Ascending aorta (tissue), 2 donors: ENCODE measurements at regions not wholly inside any gene's neighbourhood (a gene's known extent, or its start where the extent isn't known, plus 50 kb on each side); places are given as distances from the start of the nearest gene placed in this dataset.
"Not testable (repeated sequence)": the region's sequence is repeated elsewhere in the genome, so short reads cannot be mapped to it uniquely, and the experiment has no call there.

Source experiments
- DNase-seq, 2 donors: peaks; one replicate each; pipeline ENCODE4 v3.0.0-alpha.2; 2019; ENCODE audit warnings: low spot score in 2 of 2
- H3K27ac ChIP-seq, 2 donors: fragments of 200-600 bp; sonication (generic); one replicate each; pipeline ENCODE4 v1.5.1; 2016 to 2017; ENCODE audit warnings: mild to moderate bottlenecking in 1 of 2
- H3K27me3 ChIP-seq: fragments of 200-600 bp; sonication (generic); one replicate; pipeline ENCODE4 v1.5.1; 2017
- H3K36me3 ChIP-seq, 2 donors: fragments of 200-600 bp; sonication (generic); one replicate each; pipeline ENCODE4 v1.5.1; 2016
- H3K4me1 ChIP-seq, 2 donors: fragments of 200-600 bp; sonication (generic); one replicate each; pipeline ENCODE4 v1.5.1; 2016 to 2017; ENCODE audit warnings: mild to moderate bottlenecking in 1 of 2
- H3K4me3 ChIP-seq, 2 donors: fragments of 200-600 bp; sonication (generic); one replicate each; pipeline ENCODE4 v1.5.1; 2016 to 2017; ENCODE audit warnings: mild to moderate bottlenecking in 1 of 2
- H3K9me3 ChIP-seq, 2 donors: fragments of 200-600 bp; sonication (generic); one replicate each; pipeline ENCODE4 v1.5.1; 2016
- CTCF ChIP-seq, 3 experiments: fragments of 200-600 bp in 2 of 3; fragments of 450-650 bp in 1 of 3; sonication (generic) in 2 of 3; IDR thresholded peaks; one replicate each; pipeline ENCODE4 v1.5.1; 2016 to 2019; ENCODE audit warnings: antibody characterized with exemption in 3 of 3, mild to moderate bottlenecking in 1 of 3, moderate library complexity in 1 of 3
- intact Hi-C: fragments of 100-400 bp; cut with DNase I; formaldehyde crosslinking; loops from one replicate; pipeline ENCODE4 v1.15.1; 2023

GRCh38 chr5:117624201-117624600, 1049.6 kb upstream of the SEMA6A start:
- peaks cover 0 to 4% of the 10 kb centered on the region in 2 donors for H3K9me3 ChIP-seq
- TF ChIP-seq CTCF (IDR thresholded peaks at IDR 0.05), result no peak
- H3K4me1 ChIP-seq, result no peaks in the 10 kb centered on the region
- intact Hi-C loops, result no loop called here
- H3K4me3 ChIP-seq, result no peak overlapping the region
- no peak for DNase-seq
- H3K27ac ChIP-seq, result no peak overlapping the region
- no peaks in the 10 kb centered on the region for H3K27me3 ChIP-seq
- H3K36me3 ChIP-seq, result no peaks in the 10 kb centered on the region

- no peaks in the 10 kb centered on the region for H3K4me1 ChIP-seq
- no peak for DNase-seq
- H3K36me3 ChIP-seq, result no peaks in the 10 kb centered on the region
- H3K4me3 ChIP-seq, result no peak overlapping the region
- no peak for TF ChIP-seq CTCF (IDR thresholded peaks at IDR 0.05)
- intact Hi-C loops, result no loop called here
- no peak overlapping the region for H3K27ac ChIP-seq
- no peaks in the 10 kb centered on the region for H3K9me3 ChIP-seq
- no peaks in the 10 kb centered on the region for H3K27me3 ChIP-seq
Observed at GRCh38 chr5:117623042-117623805, 1048.6 kb upstream of the SEMA6A start.

DNA sequence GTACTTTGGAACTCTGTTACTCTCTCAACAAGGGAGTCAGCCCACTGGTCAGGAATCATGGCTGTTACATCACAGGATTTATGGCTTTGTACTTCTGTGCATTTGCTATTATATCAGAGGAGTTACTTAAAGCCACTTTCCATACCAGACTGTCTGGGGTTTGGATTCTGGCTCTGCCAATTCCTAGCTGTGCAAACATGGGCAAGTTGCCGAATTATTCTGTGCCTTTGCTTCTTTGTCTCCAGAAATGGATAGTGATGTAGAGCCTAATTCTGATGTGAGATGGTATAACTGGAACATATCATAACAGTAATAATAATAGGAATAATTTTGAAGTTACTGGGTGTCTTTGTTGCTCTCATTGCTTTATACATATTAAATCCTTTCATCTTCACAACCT, 1047.3 kb upstream of the SEMA6A start:
- Histone ChIP-seq H3K4me1 (no peaks in the 10 kb centered on the region), H3K27me3 (no peaks in the 10 kb centered on the region), H3K9me3 (no peaks in the 10 kb centered on the region), H3K4me3 (no peak overlapping the region), H3K36me3 (no peaks in the 10 kb centered on the region), H3K27ac (no peak overlapping the region)
- TF ChIP-seq CTCF (IDR thresholded peaks at IDR 0.05), result no peak
- DNase-seq, result no peak
- intact Hi-C loops, result no loop called here

DNA sequence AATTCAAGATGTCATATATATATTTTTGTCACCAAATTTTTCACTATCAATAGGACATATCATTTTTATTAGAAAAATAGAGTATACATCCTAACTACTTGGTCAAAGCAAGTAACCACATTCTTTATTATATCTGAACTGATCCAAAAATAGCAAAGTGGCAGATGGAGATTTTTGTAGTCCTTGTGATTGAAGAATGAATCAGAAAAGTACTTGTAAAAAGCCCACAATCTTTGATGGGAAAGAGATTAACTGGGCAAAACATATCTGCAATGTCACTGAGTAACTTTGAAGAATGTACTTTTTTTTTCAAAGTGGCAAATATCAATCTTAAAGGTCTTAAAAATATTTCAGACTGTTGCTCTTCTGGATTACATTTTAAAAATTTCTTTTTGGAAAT, 1040.6 kb upstream of the SEMA6A start:
- no peak for TF ChIP-seq CTCF (IDR thresholded peaks at IDR 0.05)
- Histone ChIP-seq H3K4me3 (no peak overlapping the region), H3K27ac (no peak overlapping the region), H3K9me3 (no peaks in the 10 kb centered on the region), H3K4me1 (no peaks in the 10 kb centered on the region), H3K27me3 (no peaks in the 10 kb centered on the region), H3K36me3 (no peaks in the 10 kb centered on the region)
- intact Hi-C loops, result no loop called here
- no peak for DNase-seq

GRCh38 chr5:117614408-117614807, 1039.8 kb upstream of the SEMA6A start:
- intact Hi-C loops, result no loop called here
- no peak overlapping the region for H3K27ac ChIP-seq
- DNase-seq, result no peak
- no peaks in the 10 kb centered on the region for H3K9me3 ChIP-seq
- TF ChIP-seq CTCF (IDR thresholded peaks at IDR 0.05), result no peak
- no peak overlapping the region for H3K4me3 ChIP-seq
- H3K27me3 ChIP-seq, result no peaks in the 10 kb centered on the region
- no peaks in the 10 kb centered on the region for H3K36me3 ChIP-seq
- H3K4me1 ChIP-seq, result no peaks in the 10 kb centered on the region

GRCh38 chr5:117604845-117605244, 1030.2 kb upstream of the SEMA6A start:
- no peak for TF ChIP-seq CTCF (IDR thresholded peaks at IDR 0.05)
- no peak for DNase-seq
- Histone ChIP-seq H3K27ac (no peak overlapping the region), H3K36me3 (no peaks in the 10 kb centered on the region), H3K4me3 (no peak overlapping the region), H3K9me3 (no peaks in the 10 kb centered on the region), H3K27me3 (no peaks in the 10 kb centered on the region), H3K4me1 (no peaks in the 10 kb centered on the region)
- intact Hi-C loops, result no loop called here

DNA sequence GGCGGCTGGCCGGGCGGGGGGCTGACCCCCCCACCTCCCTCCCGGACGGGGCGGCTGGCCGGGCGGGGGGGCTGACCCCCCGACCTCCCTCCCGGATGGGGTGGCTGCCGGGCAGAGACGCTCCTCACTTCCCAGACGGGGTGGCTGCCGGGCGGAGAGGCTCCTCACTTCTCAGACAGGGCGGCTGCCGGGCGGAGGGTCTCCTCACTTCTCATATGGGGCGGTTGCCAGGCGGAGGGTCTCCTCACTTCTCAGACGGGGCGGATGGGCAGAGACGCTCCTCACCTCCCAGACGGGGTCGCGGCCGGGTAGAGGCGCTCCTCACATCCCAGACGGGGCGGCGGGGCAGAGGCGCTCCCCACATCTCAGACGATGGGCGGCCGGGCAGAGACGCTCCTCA, 1025.2 kb upstream of the SEMA6A start:
- intact Hi-C loops, result not testable (repeated sequence)

More for the DNA sequence above, 1025.2 kb upstream of the SEMA6A start:
- H3K4me3 ChIP-seq, DNase-seq, H3K27me3 ChIP-seq, H3K27ac ChIP-seq, H3K4me1 ChIP-seq, H3K9me3 ChIP-seq, H3K36me3 ChIP-seq: not testable (repeated sequence)
